Gastrocnemius medialis (tissue), 4 donors: ENCODE measurements at regions not wholly inside any gene's neighbourhood (a gene's known extent, or its start where the extent isn't known, plus 50 kb on each side); places are given as distances from the start of the nearest gene placed in this dataset.

Source experiments
- POLR2A ChIP-seq, 2 donors: fragments of 450-650 bp; IDR thresholded peaks; one replicate each; pipeline ENCODE4 v1.6.1; 2017; ENCODE audit warnings: antibody characterized with exemption in 2 of 2, mild to moderate bottlenecking in 2 of 2, moderate library complexity in 2 of 2
- TF ChIP-seq, protein P1 (sequence below), 5 experiments: fragments of 450-650 bp in 3 of 5; fragments of 200-600 bp in 2 of 5; sonication (generic) in 2 of 5; IDR thresholded peaks in 4 of 5; conservative IDR thresholded peaks in 1 of 5; 1 replicate in 4 of 5; 2 replicates in 1 of 5; pipeline ENCODE4 v1.5.1; 2016 to 2019; ENCODE audit warnings: antibody characterized with exemption in 5 of 5, mild to moderate bottlenecking in 3 of 5, moderate library complexity in 3 of 5

GRCh38 chr20:48115502-48115901 lies 330.2 kb upstream of the SULF2 start:
- TF ChIP-seq, protein P1, sequence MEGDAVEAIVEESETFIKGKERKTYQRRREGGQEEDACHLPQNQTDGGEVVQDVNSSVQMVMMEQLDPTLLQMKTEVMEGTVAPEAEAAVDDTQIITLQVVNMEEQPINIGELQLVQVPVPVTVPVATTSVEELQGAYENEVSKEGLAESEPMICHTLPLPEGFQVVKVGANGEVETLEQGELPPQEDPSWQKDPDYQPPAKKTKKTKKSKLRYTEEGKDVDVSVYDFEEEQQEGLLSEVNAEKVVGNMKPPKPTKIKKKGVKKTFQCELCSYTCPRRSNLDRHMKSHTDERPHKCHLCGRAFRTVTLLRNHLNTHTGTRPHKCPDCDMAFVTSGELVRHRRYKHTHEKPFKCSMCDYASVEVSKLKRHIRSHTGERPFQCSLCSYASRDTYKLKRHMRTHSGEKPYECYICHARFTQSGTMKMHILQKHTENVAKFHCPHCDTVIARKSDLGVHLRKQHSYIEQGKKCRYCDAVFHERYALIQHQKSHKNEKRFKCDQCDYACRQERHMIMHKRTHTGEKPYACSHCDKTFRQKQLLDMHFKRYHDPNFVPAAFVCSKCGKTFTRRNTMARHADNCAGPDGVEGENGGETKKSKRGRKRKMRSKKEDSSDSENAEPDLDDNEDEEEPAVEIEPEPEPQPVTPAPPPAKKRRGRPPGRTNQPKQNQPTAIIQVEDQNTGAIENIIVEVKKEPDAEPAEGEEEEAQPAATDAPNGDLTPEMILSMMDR (IDR thresholded peaks at IDR 0.05 in 4 of 5, conservative IDR thresholded peaks at IDR 0.05 in 1 of 5): no peak
- TF ChIP-seq POLR2A (IDR thresholded peaks at IDR 0.05): no peak
